GM12892 (cell line): ENCODE measurements at regions not wholly inside any gene's neighbourhood (a gene's known extent, or its start where the extent isn't known, plus 50 kb on each side); places are given as distances from the start of the nearest gene placed in this dataset.
"Not testable (repeated sequence)": the region's sequence is repeated elsewhere in the genome, so short reads cannot be mapped to it uniquely, and the experiment has no call there.

Experiments
- DNase-seq: peaks from one replicate; pipeline ENCODE4 v3.0.0; 2011; ENCODE audit not compliant: insufficient read length
- FAIRE-seq: peaks from 2 replicates; lab custom pipeline; 2011; peaks lifted over from hg19 to GRCh38; lab: Jason Lieb, UNC
- POLR2A ChIP-seq: IDR thresholded peaks from 2 replicates; pipeline ENCODE4 v1.6.1; 2011; ENCODE audit warnings: low read depth, low read length, control low read depth
- POLR2AphosphoS5 ChIP-seq: IDR thresholded peaks from 2 replicates; pipeline ENCODE4 v1.6.1; 2011; ENCODE audit warnings: low read depth, low read length, control low read depth
- TAF1 ChIP-seq: IDR thresholded peaks from 2 replicates; pipeline ENCODE4 v1.6.1; 2011; ENCODE audit warnings: low read depth, mild to moderate bottlenecking, control low read depth, low read length, borderline replicate concordance

DNA sequence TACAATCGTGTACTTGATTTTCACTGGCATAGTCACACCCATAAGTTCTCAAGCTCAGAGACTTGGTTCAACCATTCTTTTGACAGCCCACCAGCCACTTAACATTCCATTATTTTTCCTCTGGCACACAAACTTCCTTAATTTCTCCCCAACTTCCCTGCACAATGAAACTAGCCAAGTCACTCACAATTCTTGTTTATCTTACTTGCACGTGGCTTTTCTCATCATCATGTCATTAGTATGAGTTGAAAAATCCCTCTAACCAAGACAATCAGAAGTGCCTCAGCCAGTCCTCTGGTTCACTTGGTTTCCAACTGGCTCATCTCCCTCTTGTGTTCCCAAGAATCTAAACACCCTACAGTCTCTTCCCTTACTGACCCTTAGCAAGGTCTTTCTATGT lies 110.5 kb upstream of the PTPRG start:
- no peak for DNase-seq
- no peak for FAIRE-seq
- TF ChIP-seq TAF1: no peak
- TF ChIP-seq POLR2AphosphoS5: no peak
- no peak for TF ChIP-seq POLR2A

DNA sequence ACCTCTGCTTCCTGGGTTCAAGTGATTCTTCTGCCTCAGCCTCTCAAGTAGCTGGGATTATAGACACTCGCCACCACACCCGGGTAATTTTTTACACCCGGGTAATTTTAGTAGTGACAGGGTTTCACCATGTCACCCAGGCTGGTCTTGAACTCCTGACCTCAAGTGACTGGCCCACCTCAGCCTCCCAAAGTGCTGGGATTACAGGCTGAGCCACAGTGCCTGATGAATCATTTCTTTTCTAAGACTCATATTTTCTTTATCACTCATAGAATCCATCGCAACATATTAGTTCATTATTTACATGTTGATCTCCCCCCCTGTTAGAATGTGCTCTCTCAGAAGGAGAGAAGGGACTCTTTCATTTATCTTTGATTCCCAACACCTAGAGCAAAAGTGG lies 109.5 kb upstream of the PTPRG start:
- FAIRE-seq (no peak), DNase-seq (no peak)

DNA sequence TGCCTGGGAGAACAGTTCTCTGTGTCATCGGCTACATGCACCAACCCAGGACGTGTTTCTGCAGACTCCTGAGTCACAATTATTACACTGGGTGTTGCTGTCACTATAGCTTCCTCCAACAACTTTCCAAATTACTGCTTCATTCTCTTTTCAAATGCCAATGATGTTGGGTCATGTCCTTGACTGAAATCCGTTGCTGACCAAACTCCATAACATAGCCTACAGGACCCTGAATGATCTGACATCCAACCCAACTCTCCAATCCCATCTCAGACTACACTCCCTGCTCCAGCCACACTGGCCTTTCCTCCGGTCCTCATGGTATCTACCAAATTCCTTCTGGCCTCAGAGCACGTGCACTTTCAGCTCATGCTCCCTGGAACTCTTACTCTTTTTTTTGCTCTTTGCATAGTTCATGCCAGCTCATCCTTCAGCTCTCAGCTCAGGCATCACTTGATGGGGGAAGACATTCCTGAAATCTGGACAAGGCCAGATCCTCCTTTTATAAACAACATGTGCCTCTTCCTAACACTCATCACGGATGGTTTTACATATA lies 108.8 kb upstream of the PTPRG start:
- DNase-seq: no peak
- FAIRE-seq: no peak

More for the DNA sequence above, 109.5 kb upstream of the PTPRG start:
- TF ChIP-seq POLR2AphosphoS5 (no peak), POLR2A (no peak), TAF1 (no peak)

DNA sequence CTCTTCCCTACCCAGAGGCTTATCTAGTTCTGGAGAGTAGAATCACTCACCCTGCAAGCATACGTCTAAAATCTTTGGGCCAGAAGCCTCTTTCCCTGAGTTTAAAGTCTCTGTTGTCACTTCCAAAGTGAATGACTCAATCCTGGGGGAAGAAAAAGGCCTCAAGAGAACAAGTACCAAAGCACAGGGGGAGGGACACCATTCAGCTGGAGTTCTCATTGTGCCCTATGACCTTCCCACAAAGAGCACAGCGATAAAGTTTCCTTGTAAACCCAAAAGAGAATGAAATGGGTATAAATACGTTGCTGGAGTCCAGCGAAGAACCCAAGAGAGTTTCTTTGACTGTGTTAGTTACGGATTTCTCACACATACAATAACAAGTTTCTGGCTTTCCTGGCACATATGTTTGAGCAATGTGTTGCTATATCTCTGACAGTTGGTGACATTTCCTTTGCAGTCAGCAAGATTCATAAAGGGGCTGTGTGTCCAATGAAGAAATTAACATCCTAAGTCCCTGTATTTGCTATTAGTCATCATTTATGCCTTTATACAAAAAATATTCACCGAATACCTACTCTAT lies 107.3 kb upstream of the PTPRG start:
- FAIRE-seq: no peak
- no peak for TF ChIP-seq POLR2A
- no peak for TF ChIP-seq TAF1
- no peak for TF ChIP-seq POLR2AphosphoS5
- DNase-seq: no peak

More for the DNA sequence above, 108.8 kb upstream of the PTPRG start:
- TF ChIP-seq POLR2AphosphoS5 (no peak), POLR2A (no peak), TAF1 (no peak)

DNA sequence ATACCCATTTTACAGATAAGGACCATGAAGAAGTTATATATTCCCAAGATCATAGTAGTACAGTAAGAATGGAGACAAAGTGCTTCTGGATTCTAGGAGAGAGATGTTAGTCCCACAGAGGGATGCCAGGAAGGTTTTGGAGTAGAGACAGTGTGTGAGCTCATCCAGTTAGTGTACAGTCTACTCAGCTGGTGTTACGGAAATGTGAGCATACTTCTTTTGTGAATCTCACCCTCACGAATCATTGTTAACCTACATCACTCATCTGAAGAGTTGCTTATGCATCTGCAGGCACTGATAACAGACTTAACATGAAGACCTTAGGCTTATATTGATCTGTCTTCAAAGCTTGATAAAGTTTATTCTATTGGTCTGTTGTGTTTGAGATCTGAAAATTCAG lies 106.6 kb upstream of the PTPRG start:
- FAIRE-seq (no peak), DNase-seq (no peak)
- TF ChIP-seq POLR2A (no peak), POLR2AphosphoS5 (no peak), TAF1 (no peak)

DNA sequence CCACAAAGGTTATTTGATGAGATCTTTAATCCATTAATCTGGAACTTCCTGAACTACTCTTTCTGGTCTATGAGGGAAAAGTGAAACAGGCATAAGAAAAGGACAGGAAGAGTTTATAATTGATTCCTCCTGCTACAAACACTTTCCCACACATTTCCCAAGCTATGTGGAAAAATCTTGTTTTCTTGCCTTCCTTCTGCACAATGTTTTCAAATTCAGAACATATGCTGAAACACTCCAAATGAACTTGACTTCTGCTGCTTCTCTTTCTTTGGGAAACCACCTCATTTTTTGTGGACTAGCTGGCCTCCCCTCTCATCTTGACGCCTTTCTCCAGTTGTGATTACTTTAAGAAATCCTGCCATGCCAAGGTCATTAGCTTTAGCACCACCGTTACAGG lies 100.7 kb upstream of the PTPRG start:
- DNase-seq (no peak), FAIRE-seq (no peak)

DNA sequence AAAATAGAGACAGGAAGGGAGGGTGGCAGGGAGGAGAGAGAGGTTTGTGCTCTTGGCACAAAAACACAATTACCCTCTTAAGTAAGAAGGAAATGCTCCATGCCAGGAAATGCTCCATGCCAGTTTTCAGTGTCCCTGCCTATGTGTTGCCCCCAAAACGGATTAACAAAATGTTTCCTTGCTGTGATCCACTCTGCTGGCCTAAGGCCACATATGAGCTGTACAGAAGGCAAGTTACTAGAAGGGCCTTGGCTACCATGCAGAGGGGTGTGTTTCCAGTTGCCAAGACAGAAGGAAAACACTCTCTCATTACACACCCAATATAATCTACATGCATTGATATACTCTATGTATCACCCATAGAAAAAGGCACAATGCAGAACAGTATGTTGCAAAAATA lies 98.2 kb upstream of the PTPRG start:
- no peak for DNase-seq
- no peak for FAIRE-seq
- TF ChIP-seq TAF1 (no peak), POLR2A (no peak)

More for the DNA sequence above, 100.7 kb upstream of the PTPRG start:
- TF ChIP-seq POLR2AphosphoS5 (no peak), TAF1 (no peak), POLR2A (no peak)

DNA sequence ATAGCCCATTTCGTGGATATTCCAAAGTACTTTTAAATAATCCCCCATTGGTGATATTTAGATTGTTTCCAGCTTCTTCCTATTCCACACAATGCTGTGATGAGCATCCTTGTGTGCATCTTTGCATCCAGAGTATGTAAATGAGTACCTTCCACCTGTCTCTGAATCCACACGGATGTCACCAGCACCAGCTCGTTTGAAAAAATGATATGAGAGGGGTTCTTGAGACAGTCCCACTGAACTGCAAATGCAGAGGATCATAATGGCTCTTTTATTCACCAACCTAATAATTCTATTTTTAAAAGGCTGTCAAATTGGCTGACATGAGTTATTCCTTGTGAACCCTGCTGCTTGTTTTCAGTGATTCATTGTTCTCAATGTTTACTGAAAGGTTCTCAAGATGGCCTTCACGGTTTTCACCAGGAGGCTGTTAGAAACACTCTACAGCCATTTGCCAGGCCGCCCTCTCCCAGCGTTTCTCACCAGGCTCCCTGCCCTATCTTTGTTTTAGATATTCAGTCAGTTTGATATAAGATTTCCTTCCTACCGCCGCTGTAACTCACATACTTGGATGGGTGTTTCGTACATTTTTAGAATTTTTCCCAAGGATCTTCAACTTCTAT lies 96.7 kb upstream of the PTPRG start:
- TF ChIP-seq POLR2A (no peak), TAF1 (no peak), POLR2AphosphoS5 (no peak)
- FAIRE-seq (no peak), DNase-seq (no peak)

DNA sequence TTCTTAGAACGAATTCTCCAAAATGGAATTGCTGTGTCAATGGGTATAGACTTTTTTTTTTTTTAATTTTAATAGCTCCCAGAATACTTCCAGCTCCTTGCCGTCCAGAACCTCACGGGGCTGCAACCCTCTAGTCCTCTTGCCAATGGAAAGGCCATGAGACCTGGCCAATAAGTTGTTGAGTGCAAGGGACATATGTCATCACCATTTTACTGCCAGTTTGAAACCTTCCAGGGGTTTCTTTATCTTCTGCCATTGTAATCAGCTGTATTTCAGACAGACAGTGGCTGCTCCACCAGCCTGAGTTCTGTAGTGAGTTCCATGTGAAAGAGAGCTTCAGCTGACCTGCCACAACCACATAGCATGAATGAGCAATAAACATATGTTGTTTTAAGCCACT lies 95.0 kb upstream of the PTPRG start:
- no peak for DNase-seq
- no peak for FAIRE-seq
- TF ChIP-seq POLR2AphosphoS5 (no peak), TAF1 (no peak), POLR2A (no peak)

DNA sequence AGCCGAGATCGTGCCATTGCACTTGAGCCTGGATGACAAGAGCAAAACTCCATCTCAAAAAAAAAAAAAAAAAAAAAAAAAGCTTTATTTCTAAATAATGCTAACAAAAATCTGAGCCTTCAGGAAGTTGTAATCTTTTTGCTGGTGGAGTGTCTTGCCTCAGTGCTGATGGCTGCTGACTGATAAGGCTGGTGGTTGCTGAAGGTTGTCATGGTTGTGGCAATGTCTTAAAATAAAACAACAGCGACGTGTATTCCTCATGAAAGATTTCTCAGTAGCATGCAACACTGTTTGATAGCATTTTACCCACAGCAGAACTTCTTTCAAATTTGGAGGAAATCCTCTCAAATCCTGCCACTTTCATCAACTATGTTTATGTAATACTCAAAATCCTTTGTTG lies 77.4 kb upstream of the PTPRG start:
- FAIRE-seq (no peak), DNase-seq (no peak)
- TF ChIP-seq POLR2AphosphoS5 (no peak), POLR2A (no peak), TAF1 (no peak)

DNA sequence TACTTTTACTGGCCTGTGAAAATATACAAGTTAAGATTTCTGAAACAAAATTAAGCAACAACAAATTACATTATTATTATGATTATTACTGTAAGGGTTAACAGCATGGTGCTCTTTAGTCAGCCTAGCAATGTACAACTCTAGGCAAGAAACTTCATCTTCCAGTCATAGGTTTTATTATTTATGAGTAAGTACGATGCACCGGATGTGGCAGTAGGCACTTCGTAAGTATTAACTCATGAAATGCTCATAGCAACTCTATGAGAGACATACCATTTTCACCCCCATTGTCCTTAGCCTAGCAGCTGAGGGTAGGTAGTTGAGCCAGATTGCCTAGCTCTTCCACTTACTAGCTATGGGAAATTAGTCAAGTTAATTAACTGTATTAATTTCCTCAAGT lies 68.0 kb upstream of the PTPRG start:
- no peak for TF ChIP-seq TAF1
- TF ChIP-seq POLR2A: no peak
- no peak for TF ChIP-seq POLR2AphosphoS5
- DNase-seq (no peak), FAIRE-seq (no peak)

DNA sequence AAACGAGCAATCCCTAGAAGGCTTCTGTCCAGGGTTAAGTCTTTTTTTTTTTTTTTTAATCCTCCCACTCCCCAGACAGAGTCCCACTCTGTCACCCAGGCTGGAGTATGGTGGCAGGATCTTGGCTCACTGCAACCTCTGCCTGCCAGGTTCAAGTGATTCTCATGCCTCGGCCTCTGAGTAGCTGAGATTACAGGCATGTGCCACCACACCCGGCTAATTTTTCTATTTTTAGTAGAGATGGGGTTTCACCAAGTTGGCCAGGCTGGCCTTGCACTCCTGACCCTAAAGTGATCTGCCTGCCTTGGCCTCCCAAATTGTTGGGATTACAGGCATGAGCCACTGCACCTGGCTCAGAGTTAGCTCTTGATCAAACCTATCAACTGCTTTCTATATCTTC lies 67.1 kb upstream of the PTPRG start:
- not testable (repeated sequence) for FAIRE-seq, DNase-seq

DNA sequence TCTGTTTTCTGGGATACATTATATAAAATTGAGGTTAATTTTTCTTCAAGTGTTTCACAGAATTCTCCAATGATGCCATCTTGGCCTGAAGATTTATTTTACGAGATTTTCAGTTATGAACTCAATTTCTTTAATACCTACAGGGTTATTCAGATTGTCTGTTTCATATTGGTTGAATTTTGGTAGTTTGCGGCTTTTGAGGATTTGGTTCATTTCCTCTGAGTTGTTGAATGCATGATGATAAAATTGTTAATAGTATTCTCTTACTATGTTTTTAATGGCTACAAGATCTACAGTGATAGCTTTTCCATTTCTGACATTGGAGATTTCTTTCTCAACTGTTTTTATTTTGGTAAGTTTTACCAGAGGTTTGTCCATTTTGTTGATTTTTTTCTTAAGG lies 63.9 kb upstream of the PTPRG start:
- no peak for DNase-seq
- TF ChIP-seq TAF1: no peak
- no peak for TF ChIP-seq POLR2A
- TF ChIP-seq POLR2AphosphoS5: no peak
- FAIRE-seq: no peak
